Neural crest cell (in vitro differentiated cells): ENCODE measurements at regions not wholly inside any gene's neighbourhood (a gene's known extent, or its start where the extent isn't known, plus 50 kb on each side); places are given as distances from the start of the nearest gene placed in this dataset.

Experiments
- DNase-seq: peaks from one replicate; pipeline ENCODE4 v3.0.0; 2021; ENCODE audit warnings: low read depth, mixed read lengths, low spot score
- H3K27ac Mint-ChIP-seq: one replicate; pipeline ENCODE4 v1.8.0; 2021; ENCODE audit warnings: mild to moderate bottlenecking, mixed read lengths; ENCODE audit not compliant: unreplicated experiment
- H3K27me3 Mint-ChIP-seq: 2 replicates; pipeline ENCODE4 v1.8.0; 2021; ENCODE audit warnings: low read depth, mild to moderate bottlenecking, mixed read lengths
- H3K36me3 Mint-ChIP-seq: 2 replicates; pipeline ENCODE4 v1.8.0; 2021; ENCODE audit warnings: low read depth, mild to moderate bottlenecking, mixed read lengths
- H3K4me1 Mint-ChIP-seq: 2 replicates; pipeline ENCODE4 v1.8.0; 2021; ENCODE audit warnings: mixed read lengths
- H3K4me3 Mint-ChIP-seq: one replicate; pipeline ENCODE4 v1.8.0; 2021; ENCODE audit warnings: mild to moderate bottlenecking, mixed read lengths
- H3K9me3 Mint-ChIP-seq: 2 replicates; pipeline ENCODE4 v1.8.0; 2021; ENCODE audit warnings: mixed read lengths
- CTCF ChIP-seq: fragments of 200-600 bp; sonication (generic); conservative IDR thresholded peaks from 2 replicates; pipeline ENCODE4 v1.5.0; 2021; ENCODE audit warnings: antibody characterized with exemption, mild to moderate bottlenecking

DNA sequence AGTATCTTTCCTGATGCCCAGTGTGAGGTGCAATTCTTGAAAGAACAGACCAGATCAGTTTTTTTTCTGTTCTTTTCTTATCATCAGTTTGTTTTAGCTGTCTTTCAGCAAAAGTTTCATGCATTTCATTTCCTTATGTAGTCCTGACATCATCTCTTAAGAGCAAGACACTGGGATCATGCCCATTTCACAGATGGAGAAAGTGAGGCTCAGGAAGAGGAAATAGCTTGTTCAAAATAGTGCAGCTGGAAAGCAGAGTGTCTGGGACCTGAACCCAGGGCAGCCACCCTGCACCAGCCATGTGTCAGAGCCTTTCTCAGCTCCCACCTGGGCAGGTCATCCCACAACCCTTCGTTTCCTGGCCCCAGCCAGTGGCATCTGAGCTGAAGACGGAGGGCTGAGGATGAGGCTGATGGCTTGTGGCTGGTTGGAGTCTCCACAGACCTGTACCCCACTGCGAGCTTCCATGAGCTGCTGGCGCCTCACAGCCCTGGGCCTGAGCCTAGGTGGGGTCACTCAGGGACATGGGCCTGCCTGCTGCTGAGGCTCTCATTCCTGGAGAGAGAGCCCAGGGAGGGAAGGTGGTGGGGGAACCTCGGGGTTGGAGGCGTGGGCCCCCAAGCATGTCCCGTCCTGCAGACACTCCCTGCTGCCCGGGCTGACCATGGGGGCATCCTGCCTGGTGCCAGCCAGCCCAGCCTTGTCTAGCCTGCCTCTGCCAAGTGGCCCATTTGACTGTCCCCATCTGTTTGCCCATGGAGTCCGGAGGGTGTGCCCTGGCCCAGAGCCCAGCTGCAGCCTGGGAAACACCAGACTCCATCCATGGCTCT, 61.8 kb downstream of the SMIM38 start:
- Mint-ChIP-seq H3K4me3 (no peak overlapping the region), H3K27ac (no peak overlapping the region), H3K9me3 (peaks cover 6% of the 10 kb centered on the region), H3K27me3 (no peaks in the 10 kb centered on the region), H3K36me3 (no peaks in the 10 kb centered on the region), H3K4me1 (peaks cover 8% of the 10 kb centered on the region)
- TF ChIP-seq CTCF = no peak
- no peak for DNase-seq

GRCh38 chr11:69218271-69218682, 62.5 kb downstream of the SMIM38 start:
- DNase-seq = no peak
- H3K27me3 Mint-ChIP-seq = no peaks in the 10 kb centered on the region
- no peak for TF ChIP-seq CTCF
- H3K4me3 Mint-ChIP-seq = no peak overlapping the region
- peaks cover 6% of the 10 kb centered on the region for H3K9me3 Mint-ChIP-seq
- no peak overlapping the region for H3K27ac Mint-ChIP-seq
- peaks cover 4% of the 10 kb centered on the region for H3K4me1 Mint-ChIP-seq
- H3K36me3 Mint-ChIP-seq = no peaks in the 10 kb centered on the region

GRCh38 chr11:69218946-69219720, 63.4 kb downstream of the SMIM38 start:
- Mint-ChIP-seq H3K36me3 (no peaks in the 10 kb centered on the region), H3K27me3 (no peaks in the 10 kb centered on the region), H3K9me3 (peaks cover 6% of the 10 kb centered on the region), H3K27ac (no peak overlapping the region), H3K4me3 (no peak overlapping the region), H3K4me1 (peaks cover 4% of the 10 kb centered on the region)
- no peak for DNase-seq
- no peak for TF ChIP-seq CTCF

DNA sequence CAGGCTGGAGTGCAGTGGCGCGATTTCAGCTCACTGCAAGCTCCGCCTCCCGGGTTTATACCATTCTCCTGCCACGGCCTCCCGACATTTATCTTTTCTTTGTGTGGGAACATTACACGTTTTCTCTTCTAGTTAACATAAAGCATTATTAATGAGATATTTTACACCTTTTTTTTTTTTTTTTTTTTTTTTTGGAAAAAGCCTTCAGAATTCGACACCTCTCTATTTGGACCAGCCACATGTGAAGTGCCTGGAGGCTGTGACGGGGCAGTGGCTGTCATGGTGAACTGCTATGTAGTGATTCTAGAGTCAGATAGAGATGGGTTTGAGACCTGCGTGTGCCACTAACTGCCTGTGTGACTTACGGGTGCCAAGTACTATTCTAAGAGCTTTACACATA, 64.3 kb downstream of the SMIM38 start:
- H3K36me3 Mint-ChIP-seq = no peaks in the 10 kb centered on the region
- H3K27ac Mint-ChIP-seq = no peak overlapping the region
- H3K9me3 Mint-ChIP-seq = peaks cover 3% of the 10 kb centered on the region
- no peak for DNase-seq
- H3K4me1 Mint-ChIP-seq = peaks cover 4% of the 10 kb centered on the region
- no peaks in the 10 kb centered on the region for H3K27me3 Mint-ChIP-seq
- H3K4me3 Mint-ChIP-seq = no peak overlapping the region
- no peak for TF ChIP-seq CTCF

GRCh38 chr11:69220561-69221051, 64.9 kb downstream of the SMIM38 start:
- Mint-ChIP-seq H3K27ac (no peak overlapping the region), H3K4me1 (peaks cover 4% of the 10 kb centered on the region), H3K4me3 (no peak overlapping the region), H3K27me3 (no peaks in the 10 kb centered on the region), H3K9me3 (peaks cover 3% of the 10 kb centered on the region), H3K36me3 (no peaks in the 10 kb centered on the region)
- no peak for DNase-seq
- TF ChIP-seq CTCF = no peak
